AG04449 (cell line): ENCODE measurements at regions not wholly inside any gene's neighbourhood (a gene's known extent, or its start where the extent isn't known, plus 50 kb on each side); places are given as distances from the start of the nearest gene placed in this dataset.

Experiments
- CTCF ChIA-PET: fragments of 350-600 bp; formaldehyde crosslinking; extraction: SDS; loops from one replicate; lab custom pipeline; 2021; ENCODE audit warnings: antibody characterized with exemption; lab: Yijun Ruan, JAX
- POLR2A ChIA-PET: fragments of 400-600, 350-600 bp; formaldehyde crosslinking; extraction: SDS; loops from one replicate; lab custom pipeline; 2020; ENCODE audit warnings: antibody characterized with exemption, inconsistent platforms; lab: Yijun Ruan, JAX
- DNase-seq: peaks from one replicate; pipeline ENCODE4 v3.0.0-alpha.2; 2010; ENCODE audit warnings: low read depth, low spot score
- H3K4me3 ChIP-seq: 2 replicates; pipeline ENCODE4 v1.5.1; 2011; ENCODE audit warnings: low read depth, mild to moderate bottlenecking, control low read depth, low read length
- TF ChIP-seq, protein P1 (sequence below): IDR thresholded peaks from one replicate; pipeline ENCODE4 v1.5.1; 2011; ENCODE audit warnings: mild to moderate bottlenecking, moderate library complexity, low read length, control low read depth, inconsistent platforms; ENCODE audit not compliant: insufficient read depth; ENCODE audit errors: missing control alignments

DNA sequence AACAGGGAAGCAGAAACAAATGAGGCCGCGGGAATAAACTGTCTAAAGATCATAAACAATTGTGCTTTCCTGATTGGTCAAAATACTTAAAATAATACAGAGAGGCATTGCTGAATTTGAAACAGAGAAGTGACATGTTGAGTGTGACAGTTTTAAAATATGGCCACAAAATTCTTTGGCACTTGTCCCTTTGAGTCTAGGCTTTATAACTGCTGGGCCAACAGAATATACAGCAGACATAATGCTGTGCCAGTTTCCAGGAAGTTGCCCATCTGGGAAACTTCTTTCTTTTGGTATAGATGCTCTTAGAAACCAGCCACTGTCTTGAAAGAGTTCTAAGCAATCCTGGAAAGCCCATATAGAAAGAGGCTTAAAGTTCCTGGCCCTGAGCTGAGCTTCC is 668.4 kb downstream of the CENPC start:
- ChIA-PET POLR2A (no interaction called here), CTCF (no interaction called here)
- TF ChIP-seq, protein P1, sequence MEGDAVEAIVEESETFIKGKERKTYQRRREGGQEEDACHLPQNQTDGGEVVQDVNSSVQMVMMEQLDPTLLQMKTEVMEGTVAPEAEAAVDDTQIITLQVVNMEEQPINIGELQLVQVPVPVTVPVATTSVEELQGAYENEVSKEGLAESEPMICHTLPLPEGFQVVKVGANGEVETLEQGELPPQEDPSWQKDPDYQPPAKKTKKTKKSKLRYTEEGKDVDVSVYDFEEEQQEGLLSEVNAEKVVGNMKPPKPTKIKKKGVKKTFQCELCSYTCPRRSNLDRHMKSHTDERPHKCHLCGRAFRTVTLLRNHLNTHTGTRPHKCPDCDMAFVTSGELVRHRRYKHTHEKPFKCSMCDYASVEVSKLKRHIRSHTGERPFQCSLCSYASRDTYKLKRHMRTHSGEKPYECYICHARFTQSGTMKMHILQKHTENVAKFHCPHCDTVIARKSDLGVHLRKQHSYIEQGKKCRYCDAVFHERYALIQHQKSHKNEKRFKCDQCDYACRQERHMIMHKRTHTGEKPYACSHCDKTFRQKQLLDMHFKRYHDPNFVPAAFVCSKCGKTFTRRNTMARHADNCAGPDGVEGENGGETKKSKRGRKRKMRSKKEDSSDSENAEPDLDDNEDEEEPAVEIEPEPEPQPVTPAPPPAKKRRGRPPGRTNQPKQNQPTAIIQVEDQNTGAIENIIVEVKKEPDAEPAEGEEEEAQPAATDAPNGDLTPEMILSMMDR, result no peak
- DNase-seq, result no peak
- H3K4me3 ChIP-seq, result no peak overlapping the region

DNA sequence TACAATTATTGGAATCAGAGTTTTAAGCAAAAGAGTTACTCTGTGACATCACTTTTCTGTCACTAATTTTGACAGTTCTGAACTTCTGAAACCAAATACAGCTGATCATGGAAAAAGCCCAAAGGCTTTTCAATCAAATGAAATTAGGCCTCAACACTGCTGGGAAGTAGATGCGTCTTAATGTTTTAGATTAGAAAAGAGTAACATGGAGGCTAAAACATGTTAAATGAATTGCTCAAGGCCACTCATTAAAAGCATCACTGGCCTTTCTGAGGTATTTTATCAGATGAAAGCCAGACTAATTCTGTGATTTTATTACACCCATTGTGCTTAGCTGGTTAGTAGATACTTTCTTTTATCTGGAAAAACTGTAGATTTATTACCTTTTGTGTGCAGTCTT is 672.6 kb downstream of the CENPC start:
- POLR2A ChIA-PET, result no interaction called here

DNA sequence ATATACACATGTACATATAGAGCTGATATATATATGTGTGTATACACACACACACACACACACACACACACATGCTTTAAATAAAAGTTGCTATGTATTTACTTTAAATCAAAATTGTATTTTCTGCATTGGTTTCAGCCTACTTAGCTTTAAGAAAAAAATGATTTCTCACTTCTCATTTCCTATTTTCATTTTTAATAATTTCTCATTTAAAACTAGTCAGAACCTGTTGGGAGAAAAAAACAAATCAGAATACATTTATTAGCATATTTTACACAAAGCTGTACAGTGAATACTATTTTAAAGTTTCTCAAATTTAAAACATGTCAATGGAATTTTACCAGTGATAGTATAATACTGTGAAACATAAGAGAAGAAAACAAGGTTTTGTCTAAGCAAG is 681.8 kb downstream of the CENPC start:
- TF ChIP-seq, protein P1, result no peak
- no peak for DNase-seq
- ChIA-PET POLR2A (no interaction called here), CTCF (no interaction called here)
- no peak overlapping the region for H3K4me3 ChIP-seq

More for the DNA sequence above, 672.6 kb downstream of the CENPC start:
- H3K4me3 ChIP-seq, result no peak overlapping the region
- no peak for DNase-seq
- TF ChIP-seq, protein P1, result no peak
- CTCF ChIA-PET, result no interaction called here

DNA sequence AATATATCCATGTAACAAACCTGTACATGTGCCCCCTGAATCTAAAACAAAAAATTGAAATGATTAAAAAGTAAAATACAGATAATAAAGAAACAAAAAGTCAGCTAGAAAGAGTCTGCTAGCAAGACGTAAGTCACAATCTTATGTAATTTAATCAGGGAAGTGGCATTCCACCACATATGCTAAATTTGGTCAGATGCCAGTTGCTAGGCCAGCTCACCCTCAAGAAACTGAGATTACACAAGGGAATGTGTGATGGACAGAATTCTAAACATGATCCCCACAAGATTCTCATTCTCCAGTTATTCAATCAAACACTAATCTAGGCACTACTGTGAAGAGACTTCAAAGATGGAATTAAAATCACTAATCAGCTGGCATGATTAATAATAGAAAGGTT is 689.3 kb downstream of the CENPC start:
- TF ChIP-seq, protein P1, result no peak
- H3K4me3 ChIP-seq, result no peak overlapping the region
- ChIA-PET POLR2A (no interaction called here), CTCF (no interaction called here)
- no peak for DNase-seq

DNA sequence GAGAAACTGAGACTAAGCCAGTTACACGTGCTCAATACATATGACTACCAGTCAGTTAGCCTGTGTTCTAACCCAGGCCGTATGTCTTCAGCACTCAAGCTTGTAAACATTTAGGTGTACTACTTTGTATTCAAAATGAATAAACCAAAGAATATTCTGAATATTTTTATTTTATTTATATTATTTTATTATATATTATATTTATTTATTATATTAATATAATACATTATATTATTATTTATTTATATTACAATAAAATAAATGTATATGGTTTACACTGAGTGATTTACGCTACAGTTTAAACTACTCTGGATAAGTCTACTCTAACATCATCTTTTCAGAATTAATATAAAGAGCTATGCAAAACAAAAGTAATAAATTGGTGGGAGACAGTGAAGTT is 691.5 kb downstream of the CENPC start:
- TF ChIP-seq, protein P1, result no peak
- CTCF ChIA-PET, result no interaction called here
- H3K4me3 ChIP-seq, result no peak overlapping the region
- no peak for DNase-seq
- POLR2A ChIA-PET, result no interaction called here

DNA sequence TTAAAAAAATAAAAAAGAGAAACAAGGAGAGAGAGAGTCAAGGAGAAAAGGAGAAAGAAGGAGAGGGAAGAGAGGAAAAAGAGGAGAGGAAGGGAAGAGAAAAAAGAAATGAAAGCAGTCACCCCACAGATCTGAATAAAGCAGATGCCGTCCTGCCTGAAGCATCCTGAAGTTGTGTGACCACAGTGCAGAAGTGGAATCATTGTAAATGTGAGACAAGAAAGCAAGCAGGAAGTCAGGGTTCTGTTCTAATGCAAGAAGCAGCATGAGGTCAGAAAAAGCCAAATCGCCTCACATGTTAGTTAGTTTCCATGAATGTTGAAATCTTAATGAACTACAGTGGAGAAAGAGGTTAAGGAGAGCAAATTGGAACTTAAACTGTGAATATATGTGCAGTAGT is 692.5 kb downstream of the CENPC start:
- TF ChIP-seq, protein P1, result no peak
- DNase-seq, result no peak
- CTCF ChIA-PET, result no interaction called here
- no peak overlapping the region for H3K4me3 ChIP-seq
- POLR2A ChIA-PET, result no interaction called here
